HepG2 (cell line): ENCODE measurements at regions not wholly inside any gene's neighbourhood (a gene's known extent, or its start where the extent isn't known, plus 50 kb on each side); places are given as distances from the start of the nearest gene placed in this dataset.
A peak's percentile ranks its signal among the peaks of the same experiment; 100 is the strongest.

Source experiments
- ERF ChIP-seq: IDR thresholded peaks from 2 replicates; pipeline ENCODE4 v1.6.1; 2018; ENCODE audit warnings: missing biosample characterization, missing genetic modification reagents
- KMT2A ChIP-seq: sonication (generic); formaldehyde crosslinking; IDR thresholded peaks from 2 replicates; pipeline ENCODE4 v1.4.0; 2020; ENCODE audit warnings: missing genetic modification reagents
- PHF21A ChIP-seq: sonication (generic); formaldehyde crosslinking; IDR thresholded peaks from 2 replicates; pipeline ENCODE4 v1.5.0; 2020; ENCODE audit warnings: mild to moderate bottlenecking, missing genetic modification reagents
- RBM22 ChIP-seq: fragments of 200-400 bp; formaldehyde crosslinking; optimal IDR thresholded peaks from 2 replicates; pipeline ENCODE3; 2017; ENCODE audit warnings: mild to moderate bottlenecking, low read length, moderate library complexity
- RXRA ChIP-seq: sonication (generic); formaldehyde crosslinking; IDR thresholded peaks from 2 replicates; pipeline ENCODE4 v1.5.1; 2020; ENCODE audit warnings: missing genetic modification reagents
- SATB2 ChIP-seq: sonication (generic); formaldehyde crosslinking; IDR thresholded peaks from 2 replicates; pipeline ENCODE4 v1.5.0; 2020; ENCODE audit warnings: missing genetic modification reagents
- ZFP62 ChIP-seq: sonication (generic); formaldehyde crosslinking; IDR thresholded peaks from 2 replicates; pipeline ENCODE4 v1.4.0; 2020; ENCODE audit warnings: missing genetic modification reagents
- ZNF17 ChIP-seq: sonication (generic); formaldehyde crosslinking; IDR thresholded peaks from 2 replicates; pipeline ENCODE4 v1.5.0; 2020; ENCODE audit warnings: mild to moderate bottlenecking, missing genetic modification reagents
- ZNF264 ChIP-seq: sonication (generic); formaldehyde crosslinking; IDR thresholded peaks from 2 replicates; pipeline ENCODE4 v1.4.0; 2020; ENCODE audit warnings: missing genetic modification reagents
- ZNF432 ChIP-seq: sonication (generic); formaldehyde crosslinking; IDR thresholded peaks from 2 replicates; pipeline ENCODE4 v1.5.0; 2020; ENCODE audit warnings: missing genetic modification reagents, mild to moderate bottlenecking, borderline replicate concordance
- ZNF616 ChIP-seq: sonication (generic); formaldehyde crosslinking; IDR thresholded peaks from 2 replicates; pipeline ENCODE4 v1.5.0; 2020; ENCODE audit warnings: low read depth, mild to moderate bottlenecking, missing genetic modification reagents
- ZNF816 ChIP-seq: sonication (generic); formaldehyde crosslinking; IDR thresholded peaks from 2 replicates; pipeline ENCODE4 v1.8.0; 2022; ENCODE audit warnings: missing genetic modification reagents, mild to moderate bottlenecking, borderline replicate concordance
- ZSCAN29 ChIP-seq: sonication (generic); formaldehyde crosslinking; conservative IDR thresholded peaks from 2 replicates; pipeline ENCODE4 v1.4.0; 2020; ENCODE audit warnings: mild to moderate bottlenecking, missing genetic modification reagents
- TF ChIP-seq, protein P1 (sequence below): sonication (generic); formaldehyde crosslinking; IDR thresholded peaks from 2 replicates; pipeline ENCODE4 v1.5.0; 2020; ENCODE audit warnings: missing genetic modification reagents, mild to moderate bottlenecking, borderline replicate concordance
- TF ChIP-seq, protein P2 (sequence below): sonication (generic); formaldehyde crosslinking; conservative IDR thresholded peaks from 2 replicates; pipeline ENCODE4 v1.5.0; 2020; ENCODE audit warnings: missing genetic modification reagents
- TF ChIP-seq, protein P3 (sequence below): sonication (generic); formaldehyde crosslinking; IDR thresholded peaks from 2 replicates; pipeline ENCODE4 v1.4.0; 2020; ENCODE audit warnings: missing genetic modification reagents
- TF ChIP-seq, protein P4 (sequence below): IDR thresholded peaks from 2 replicates; pipeline ENCODE4 v1.6.1; 2016; ENCODE audit warnings: low read depth, control low read depth
- TF ChIP-seq, protein P5 (sequence below): sonication (generic); formaldehyde crosslinking; IDR thresholded peaks from 2 replicates; pipeline ENCODE4 v1.5.1; 2020; ENCODE audit warnings: mild to moderate bottlenecking, moderate library complexity, missing genetic modification reagents
- TF ChIP-seq, protein P6 (sequence below): sonication (generic); formaldehyde crosslinking; IDR thresholded peaks from 2 replicates; pipeline ENCODE4 v1.5.0; 2020; ENCODE audit warnings: mild to moderate bottlenecking, low read depth, missing genetic modification reagents, borderline replicate concordance
- TF ChIP-seq, protein P7 (sequence below): sonication (generic); formaldehyde crosslinking; IDR thresholded peaks from 2 replicates; pipeline ENCODE4; 2020; ENCODE audit warnings: missing genetic modification reagents, mild to moderate bottlenecking, borderline replicate concordance

DNA sequence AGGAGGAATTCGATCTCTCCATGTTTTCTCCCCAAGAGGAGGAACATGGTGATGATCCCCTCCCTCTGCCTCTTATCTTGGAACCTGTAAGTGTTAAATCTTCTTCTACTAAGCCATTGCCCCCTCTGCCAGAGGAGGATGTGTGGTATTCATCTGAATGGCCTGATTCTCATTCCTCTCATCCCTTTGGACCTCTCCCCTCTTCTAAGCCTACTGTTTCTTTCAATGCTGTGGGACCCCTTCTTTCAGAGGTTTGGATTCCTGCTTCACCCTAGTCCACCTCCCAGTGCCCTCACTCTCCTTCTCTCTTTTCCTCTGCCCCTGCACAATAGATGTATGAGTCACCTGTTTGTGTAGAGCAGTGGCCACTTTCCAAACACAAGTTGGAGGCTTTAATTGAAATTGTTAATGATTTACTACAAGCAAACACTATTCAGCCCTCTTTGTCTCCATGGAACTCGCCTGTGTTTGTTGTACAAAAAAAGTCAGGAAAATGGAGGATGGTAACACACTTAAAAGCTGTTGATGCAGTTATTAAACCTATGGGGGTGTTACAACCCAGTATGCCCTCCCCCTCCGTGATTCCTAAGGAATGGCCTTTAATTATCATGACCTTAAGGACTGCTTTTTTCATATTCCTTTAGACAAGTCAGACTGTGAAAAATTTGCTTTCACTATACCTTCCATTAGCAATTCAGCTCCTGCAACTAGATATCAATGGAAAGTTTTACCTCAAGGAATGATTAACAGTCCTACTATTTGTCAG is 192.1 kb upstream of the ALG10B start (continued):
- no peak for TF ChIP-seq RXRA (CRISPR knock-in tag)
- TF ChIP-seq, protein P1, sequence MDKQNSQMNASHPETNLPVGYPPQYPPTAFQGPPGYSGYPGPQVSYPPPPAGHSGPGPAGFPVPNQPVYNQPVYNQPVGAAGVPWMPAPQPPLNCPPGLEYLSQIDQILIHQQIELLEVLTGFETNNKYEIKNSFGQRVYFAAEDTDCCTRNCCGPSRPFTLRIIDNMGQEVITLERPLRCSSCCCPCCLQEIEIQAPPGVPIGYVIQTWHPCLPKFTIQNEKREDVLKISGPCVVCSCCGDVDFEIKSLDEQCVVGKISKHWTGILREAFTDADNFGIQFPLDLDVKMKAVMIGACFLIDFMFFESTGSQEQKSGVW, result no peak
- TF ChIP-seq, protein P2, sequence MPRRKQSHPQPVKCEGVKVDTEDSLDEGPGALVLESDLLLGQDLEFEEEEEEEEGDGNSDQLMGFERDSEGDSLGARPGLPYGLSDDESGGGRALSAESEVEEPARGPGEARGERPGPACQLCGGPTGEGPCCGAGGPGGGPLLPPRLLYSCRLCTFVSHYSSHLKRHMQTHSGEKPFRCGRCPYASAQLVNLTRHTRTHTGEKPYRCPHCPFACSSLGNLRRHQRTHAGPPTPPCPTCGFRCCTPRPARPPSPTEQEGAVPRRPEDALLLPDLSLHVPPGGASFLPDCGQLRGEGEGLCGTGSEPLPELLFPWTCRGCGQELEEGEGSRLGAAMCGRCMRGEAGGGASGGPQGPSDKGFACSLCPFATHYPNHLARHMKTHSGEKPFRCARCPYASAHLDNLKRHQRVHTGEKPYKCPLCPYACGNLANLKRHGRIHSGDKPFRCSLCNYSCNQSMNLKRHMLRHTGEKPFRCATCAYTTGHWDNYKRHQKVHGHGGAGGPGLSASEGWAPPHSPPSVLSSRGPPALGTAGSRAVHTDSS (CRISPR knock-in tag), result no peak
- TF ChIP-seq ZFP62 (CRISPR knock-in tag), result no peak
- TF ChIP-seq ZNF616 (CRISPR knock-in tag), result no peak
- TF ChIP-seq ZNF264 (CRISPR knock-in tag), result no peak
- TF ChIP-seq, protein P3, sequence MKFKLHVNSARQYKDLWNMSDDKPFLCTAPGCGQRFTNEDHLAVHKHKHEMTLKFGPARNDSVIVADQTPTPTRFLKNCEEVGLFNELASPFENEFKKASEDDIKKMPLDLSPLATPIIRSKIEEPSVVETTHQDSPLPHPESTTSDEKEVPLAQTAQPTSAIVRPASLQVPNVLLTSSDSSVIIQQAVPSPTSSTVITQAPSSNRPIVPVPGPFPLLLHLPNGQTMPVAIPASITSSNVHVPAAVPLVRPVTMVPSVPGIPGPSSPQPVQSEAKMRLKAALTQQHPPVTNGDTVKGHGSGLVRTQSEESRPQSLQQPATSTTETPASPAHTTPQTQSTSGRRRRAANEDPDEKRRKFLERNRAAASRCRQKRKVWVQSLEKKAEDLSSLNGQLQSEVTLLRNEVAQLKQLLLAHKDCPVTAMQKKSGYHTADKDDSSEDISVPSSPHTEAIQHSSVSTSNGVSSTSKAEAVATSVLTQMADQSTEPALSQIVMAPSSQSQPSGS, result no peak; the same call in 1 of the 2 replicates
- TF ChIP-seq, protein P4, sequence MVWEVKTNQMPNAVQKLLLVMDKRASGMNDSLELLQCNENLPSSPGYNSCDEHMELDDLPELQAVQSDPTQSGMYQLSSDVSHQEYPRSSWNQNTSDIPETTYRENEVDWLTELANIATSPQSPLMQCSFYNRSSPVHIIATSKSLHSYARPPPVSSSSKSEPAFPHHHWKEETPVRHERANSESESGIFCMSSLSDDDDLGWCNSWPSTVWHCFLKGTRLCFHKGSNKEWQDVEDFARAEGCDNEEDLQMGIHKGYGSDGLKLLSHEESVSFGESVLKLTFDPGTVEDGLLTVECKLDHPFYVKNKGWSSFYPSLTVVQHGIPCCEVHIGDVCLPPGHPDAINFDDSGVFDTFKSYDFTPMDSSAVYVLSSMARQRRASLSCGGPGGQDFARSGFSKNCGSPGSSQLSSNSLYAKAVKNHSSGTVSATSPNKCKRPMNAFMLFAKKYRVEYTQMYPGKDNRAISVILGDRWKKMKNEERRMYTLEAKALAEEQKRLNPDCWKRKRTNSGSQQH (CRISPR knock-in tag), result no peak
- TF ChIP-seq, protein P5, sequence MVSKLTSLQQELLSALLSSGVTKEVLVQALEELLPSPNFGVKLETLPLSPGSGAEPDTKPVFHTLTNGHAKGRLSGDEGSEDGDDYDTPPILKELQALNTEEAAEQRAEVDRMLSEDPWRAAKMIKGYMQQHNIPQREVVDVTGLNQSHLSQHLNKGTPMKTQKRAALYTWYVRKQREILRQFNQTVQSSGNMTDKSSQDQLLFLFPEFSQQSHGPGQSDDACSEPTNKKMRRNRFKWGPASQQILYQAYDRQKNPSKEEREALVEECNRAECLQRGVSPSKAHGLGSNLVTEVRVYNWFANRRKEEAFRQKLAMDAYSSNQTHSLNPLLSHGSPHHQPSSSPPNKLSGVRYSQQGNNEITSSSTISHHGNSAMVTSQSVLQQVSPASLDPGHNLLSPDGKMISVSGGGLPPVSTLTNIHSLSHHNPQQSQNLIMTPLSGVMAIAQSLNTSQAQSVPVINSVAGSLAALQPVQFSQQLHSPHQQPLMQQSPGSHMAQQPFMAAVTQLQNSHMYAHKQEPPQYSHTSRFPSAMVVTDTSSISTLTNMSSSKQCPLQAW, result peak; percentile 97
- no peak for TF ChIP-seq ERF
- no peak for TF ChIP-seq ZNF432
- TF ChIP-seq SATB2, result no peak
- TF ChIP-seq, protein P6, sequence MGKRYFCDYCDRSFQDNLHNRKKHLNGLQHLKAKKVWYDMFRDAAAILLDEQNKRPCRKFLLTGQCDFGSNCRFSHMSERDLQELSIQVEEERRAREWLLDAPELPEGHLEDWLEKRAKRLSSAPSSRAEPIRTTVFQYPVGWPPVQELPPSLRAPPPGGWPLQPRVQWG (CRISPR knock-in tag), result no peak
- no peak for TF ChIP-seq ZNF816 (CRISPR knock-in tag)
- no peak for TF ChIP-seq RBM22
- no peak for TF ChIP-seq ZSCAN29 (CRISPR knock-in tag)
- TF ChIP-seq, protein P7, sequence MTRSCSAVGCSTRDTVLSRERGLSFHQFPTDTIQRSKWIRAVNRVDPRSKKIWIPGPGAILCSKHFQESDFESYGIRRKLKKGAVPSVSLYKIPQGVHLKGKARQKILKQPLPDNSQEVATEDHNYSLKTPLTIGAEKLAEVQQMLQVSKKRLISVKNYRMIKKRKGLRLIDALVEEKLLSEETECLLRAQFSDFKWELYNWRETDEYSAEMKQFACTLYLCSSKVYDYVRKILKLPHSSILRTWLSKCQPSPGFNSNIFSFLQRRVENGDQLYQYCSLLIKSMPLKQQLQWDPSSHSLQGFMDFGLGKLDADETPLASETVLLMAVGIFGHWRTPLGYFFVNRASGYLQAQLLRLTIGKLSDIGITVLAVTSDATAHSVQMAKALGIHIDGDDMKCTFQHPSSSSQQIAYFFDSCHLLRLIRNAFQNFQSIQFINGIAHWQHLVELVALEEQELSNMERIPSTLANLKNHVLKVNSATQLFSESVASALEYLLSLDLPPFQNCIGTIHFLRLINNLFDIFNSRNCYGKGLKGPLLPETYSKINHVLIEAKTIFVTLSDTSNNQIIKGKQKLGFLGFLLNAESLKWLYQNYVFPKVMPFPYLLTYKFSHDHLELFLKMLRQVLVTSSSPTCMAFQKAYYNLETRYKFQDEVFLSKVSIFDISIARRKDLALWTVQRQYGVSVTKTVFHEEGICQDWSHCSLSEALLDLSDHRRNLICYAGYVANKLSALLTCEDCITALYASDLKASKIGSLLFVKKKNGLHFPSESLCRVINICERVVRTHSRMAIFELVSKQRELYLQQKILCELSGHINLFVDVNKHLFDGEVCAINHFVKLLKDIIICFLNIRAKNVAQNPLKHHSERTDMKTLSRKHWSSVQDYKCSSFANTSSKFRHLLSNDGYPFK (CRISPR knock-in tag), result no peak
- no peak for TF ChIP-seq ZNF17 (CRISPR knock-in tag)
- no peak for TF ChIP-seq PHF21A (CRISPR knock-in tag)
- TF ChIP-seq KMT2A (CRISPR knock-in tag), result no peak
